GM12891 (cell line): ENCODE measurements at regions not wholly inside any gene's neighbourhood (a gene's known extent, or its start where the extent isn't known, plus 50 kb on each side); places are given as distances from the start of the nearest gene placed in this dataset.
"Not testable (repeated sequence)": the region's sequence is repeated elsewhere in the genome, so short reads cannot be mapped to it uniquely, and the experiment has no call there.

ENCODE experiments used
- DNase-seq: peaks from one replicate; pipeline ENCODE4 v3.0.0; 2011; ENCODE audit warnings: low spot score; ENCODE audit not compliant: insufficient read length
- FAIRE-seq: peaks from 2 replicates; lab custom pipeline; 2011; peaks lifted over from hg19 to GRCh38; lab: Jason Lieb, UNC
- PAX5 ChIP-seq: IDR thresholded peaks from 2 replicates; pipeline ENCODE4 v1.6.1; 2011; ENCODE audit warnings: low read length, moderate library complexity, mild to moderate bottlenecking; ENCODE audit not compliant: insufficient read depth, severe bottlenecking
- POLR2A ChIP-seq: IDR thresholded peaks from 2 replicates; pipeline ENCODE4 v1.6.1; 2011; ENCODE audit warnings: low read depth, low read length, control low read depth
- POLR2AphosphoS5 ChIP-seq: IDR thresholded peaks from 2 replicates; pipeline ENCODE4 v1.6.1; 2011; ENCODE audit warnings: low read depth, low read length, control low read depth
- POU2F2 ChIP-seq: IDR thresholded peaks from 2 replicates; pipeline ENCODE4 v1.6.1; 2011; ENCODE audit warnings: low read depth, mild to moderate bottlenecking, control low read depth, low read length, moderate library complexity
- SPI1 ChIP-seq: IDR thresholded peaks from 2 replicates; pipeline ENCODE4 v1.6.1; 2011; ENCODE audit warnings: low read depth, low read length, control low read depth
- TAF1 ChIP-seq: IDR thresholded peaks from 2 replicates; pipeline ENCODE4 v1.6.1; 2011; ENCODE audit warnings: low read depth, low read length, control low read depth

DNA sequence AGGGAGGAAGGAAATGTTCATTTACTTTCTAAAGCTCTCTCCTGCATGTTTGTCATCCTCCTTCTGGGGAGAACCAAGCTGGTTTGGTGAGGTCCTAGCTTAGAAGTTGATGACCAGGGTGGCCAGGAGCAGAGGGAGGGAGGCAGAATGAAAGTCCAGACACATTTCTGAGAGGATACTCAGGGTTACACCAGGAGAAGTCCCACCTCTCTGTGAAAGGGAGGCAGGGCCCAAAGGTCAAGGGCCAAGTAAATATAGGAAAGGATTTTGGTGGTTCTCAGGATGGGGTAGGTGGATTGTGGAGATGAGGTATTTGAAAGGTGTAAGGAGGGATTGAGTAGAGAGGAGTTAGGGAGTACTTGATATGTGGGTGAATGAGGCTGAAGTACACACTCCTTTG lies 58.0 kb upstream of the FBXO11 start:
- DNase-seq = no peak
- FAIRE-seq = no peak
- TF ChIP-seq PAX5 (no peak), SPI1 (no peak), POLR2A (no peak), POLR2AphosphoS5 (no peak), TAF1 (no peak), POU2F2 (no peak)

DNA sequence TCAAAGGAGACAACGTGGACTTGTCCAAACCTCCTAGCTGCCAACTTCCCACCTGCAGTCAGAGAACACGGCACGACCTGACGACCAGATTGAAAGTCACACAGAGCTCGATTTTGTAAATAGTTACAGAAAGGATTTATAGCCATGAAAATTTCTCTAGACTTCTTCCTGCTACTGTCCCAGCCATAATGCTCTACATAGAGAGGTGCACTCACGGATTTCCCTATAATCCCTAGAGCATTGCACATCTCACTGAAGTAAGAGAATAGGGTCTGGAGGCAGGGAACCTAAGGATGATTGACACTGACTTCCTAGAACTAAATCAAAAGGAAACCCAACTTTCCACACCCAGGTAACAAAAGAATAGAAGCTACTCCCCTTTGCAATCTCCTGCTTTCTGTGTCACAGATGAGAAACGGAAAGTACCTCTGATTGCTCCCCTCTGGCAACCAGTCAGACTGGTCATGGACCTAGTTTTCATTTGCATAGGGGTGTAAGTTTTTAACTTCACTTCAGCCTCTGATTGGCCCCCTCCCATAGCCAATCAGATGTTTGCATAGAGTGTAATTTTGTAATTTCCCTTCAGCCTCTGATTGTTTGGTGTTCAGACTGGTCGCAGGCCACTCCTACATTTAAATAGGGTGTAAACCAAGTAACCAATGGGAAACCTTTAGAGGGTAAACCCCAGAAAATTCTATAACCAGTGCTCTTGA lies 58.6 kb upstream of the FBXO11 start:
- no peak for TF ChIP-seq TAF1
- no peak for TF ChIP-seq PAX5
- TF ChIP-seq POLR2A = no peak
- no peak for TF ChIP-seq POLR2AphosphoS5
- no peak for TF ChIP-seq SPI1
- FAIRE-seq (no peak), DNase-seq (no peak)

DNA sequence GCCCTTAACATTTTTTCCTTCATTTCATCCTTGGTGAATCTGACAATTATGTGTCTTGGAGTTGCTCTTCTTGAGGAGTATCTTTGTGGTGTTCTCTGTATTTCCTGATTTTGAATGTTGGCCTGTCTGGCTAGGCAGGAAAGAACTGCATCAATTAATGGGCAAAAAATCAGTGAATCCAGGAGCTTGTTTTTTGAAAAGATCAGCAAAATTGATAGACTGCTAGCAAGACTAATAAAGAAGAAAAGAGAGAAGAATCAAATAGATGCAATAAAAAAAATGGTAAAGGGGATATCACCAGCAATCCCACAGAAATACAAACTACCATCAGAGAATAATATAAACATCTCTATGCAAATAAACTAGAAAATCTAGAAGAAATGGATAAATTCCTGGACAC lies 70.4 kb upstream of the FBXO11 start:
- DNase-seq, FAIRE-seq: not testable (repeated sequence)

DNA sequence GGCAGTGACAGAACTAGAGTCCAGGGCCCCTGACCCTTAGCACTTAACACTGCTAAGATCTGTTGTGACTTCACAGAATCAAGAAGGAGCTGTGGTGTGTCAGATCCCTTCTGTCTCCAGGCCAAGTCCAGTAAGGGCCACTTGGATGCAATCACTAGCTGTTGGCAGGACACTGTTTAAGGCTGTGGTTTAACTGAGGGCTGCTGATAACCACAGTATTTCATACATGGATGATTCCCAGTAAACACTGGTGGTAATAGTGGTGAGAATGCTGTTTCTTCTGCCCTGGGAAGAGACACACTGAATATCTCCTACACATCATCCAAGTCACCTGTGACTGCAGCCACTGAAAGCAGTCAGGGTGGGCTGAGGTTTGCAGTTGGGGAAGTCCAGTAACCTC lies 77.7 kb upstream of the FBXO11 start:
- DNase-seq (no peak), FAIRE-seq (peak; percentile 51)
- TF ChIP-seq SPI1 (no peak), TAF1 (no peak), POLR2AphosphoS5 (no peak), PAX5 (no peak), POU2F2 (no peak), POLR2A (no peak)

DNA sequence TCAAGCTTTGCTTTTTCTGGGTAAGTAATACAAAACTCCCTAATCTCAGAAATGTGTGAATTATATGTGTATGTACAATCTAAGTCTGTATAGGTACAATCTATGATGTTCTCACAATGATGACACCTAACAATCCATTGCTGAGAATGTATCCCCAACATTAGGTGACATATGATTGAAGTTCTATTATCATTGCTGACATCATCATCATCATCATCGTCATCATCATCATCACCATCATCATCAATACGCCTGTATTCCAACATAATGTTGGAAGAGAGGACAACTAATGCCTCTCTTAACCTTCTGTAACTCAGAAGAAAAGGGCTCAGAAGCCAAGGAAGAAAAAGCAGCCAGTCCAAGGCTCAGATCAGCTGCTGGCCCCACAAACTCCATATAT lies 84.2 kb upstream of the FBXO11 start:
- TF ChIP-seq POU2F2 (no peak), TAF1 (no peak), SPI1 (no peak), POLR2A (no peak), POLR2AphosphoS5 (no peak), PAX5 (no peak)

DNA sequence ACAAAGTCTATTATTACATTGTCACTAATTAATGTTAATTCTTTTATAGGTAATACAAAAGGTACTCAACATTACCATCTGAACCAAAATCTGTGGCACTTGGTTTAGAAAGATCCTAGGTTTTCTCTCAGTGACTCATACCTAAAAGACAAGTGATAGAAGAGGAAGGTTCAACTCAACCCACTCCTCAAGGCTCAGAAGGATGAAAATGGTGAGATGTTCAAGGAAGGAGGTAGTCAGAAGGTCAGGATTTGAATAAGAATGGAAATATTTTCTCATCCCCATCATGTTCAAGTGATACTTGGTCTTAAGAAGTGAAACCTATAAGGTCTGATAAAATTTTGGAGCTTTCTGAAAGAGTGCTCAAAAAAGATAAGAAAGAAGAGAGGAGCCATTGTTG lies 86.4 kb upstream of the FBXO11 start:
- DNase-seq (no peak), FAIRE-seq (no peak)
- no peak for TF ChIP-seq POU2F2

More for the DNA sequence above, 84.2 kb upstream of the FBXO11 start:
- DNase-seq (no peak), FAIRE-seq (no peak)

DNA sequence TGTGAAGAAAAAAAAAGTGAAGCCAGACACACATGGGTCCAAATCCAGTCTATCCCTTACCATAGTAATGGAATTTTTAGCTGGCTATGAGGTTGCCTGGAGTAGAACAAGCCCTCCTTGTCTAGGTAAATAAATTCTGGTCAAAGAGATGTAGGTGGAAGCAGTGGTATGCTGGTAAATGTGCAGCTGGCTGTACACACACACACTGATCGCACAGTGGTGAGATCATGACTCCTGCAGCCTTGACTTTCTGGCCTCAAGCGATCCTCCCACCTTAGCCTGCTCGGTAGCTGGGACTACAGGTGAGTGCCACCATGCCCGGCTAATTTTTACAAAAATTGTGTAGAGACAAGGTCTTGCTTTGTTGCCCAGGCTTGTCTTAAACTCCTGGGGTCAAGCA lies 90.5 kb upstream of the FBXO11 start:
- TF ChIP-seq POLR2A (no peak), TAF1 (no peak), POLR2AphosphoS5 (no peak), POU2F2 (no peak)
- FAIRE-seq = no peak
- no peak for DNase-seq

DNA sequence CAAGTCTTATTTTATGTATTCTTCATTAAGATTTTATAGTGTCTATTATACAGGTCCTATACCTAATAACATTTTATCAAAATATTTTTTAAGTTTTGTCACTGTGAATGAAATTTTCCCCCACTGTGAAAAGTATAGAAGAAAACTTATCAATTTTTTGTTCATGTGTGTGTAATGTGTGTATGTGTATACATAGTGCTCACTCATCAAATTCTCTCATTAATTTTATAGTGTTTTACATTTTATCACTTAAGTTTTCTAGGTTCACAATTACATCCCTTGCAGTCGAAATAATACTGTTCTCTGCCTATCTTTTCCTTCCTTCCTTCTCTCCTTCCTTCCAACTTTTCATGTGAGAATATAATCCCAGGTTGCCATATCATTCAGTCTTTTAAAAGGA lies 93.2 kb upstream of the FBXO11 start:
- DNase-seq (no peak), FAIRE-seq (no peak)
- TF ChIP-seq SPI1 = no peak
- no peak for TF ChIP-seq POLR2AphosphoS5
- TF ChIP-seq POLR2A = no peak

DNA sequence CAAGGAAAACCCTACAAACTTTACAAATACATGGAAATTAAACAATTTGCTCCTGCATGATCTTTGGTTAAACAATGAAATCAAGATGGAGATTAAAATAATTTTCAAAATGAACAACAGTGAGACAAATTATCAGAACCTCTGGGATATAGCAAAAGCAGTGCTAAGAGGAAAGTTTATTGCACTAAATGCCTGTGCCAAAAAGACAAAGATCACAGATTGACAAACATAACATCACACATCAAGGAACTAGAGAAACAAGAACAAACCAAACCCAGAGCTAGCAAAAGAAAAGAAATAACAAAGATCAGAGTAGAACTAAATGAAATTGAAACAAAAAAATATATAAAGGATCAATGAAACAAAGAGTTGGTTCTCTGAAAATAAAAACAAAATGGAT lies 95.2 kb upstream of the FBXO11 start:
- FAIRE-seq (no peak), DNase-seq (no peak)
- TF ChIP-seq PAX5 = no peak
- no peak for TF ChIP-seq POLR2A
- TF ChIP-seq POLR2AphosphoS5 = no peak
- TF ChIP-seq TAF1 = no peak
- no peak for TF ChIP-seq POU2F2
- no peak for TF ChIP-seq SPI1

DNA sequence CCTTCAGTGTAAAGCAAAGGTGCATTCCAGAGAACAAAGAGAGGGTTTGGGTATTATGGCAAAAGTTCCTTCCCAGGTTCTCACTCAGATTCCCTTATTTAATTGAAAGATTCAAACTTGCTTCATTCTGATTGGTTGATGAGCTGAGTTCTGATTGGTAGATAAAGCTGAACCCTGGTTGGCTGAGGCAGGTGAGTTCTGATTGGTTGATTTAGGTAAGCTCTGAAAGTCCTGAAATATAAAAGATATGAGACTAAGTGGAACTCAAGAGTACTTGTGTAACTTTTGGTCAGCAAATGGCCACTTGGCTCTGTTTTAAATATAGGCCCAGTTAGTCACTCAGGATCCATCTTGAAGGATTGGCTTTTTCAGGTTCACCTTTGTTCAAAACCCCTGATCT lies 99.8 kb upstream of the FBXO11 start:
- no peak for DNase-seq
- no peak for FAIRE-seq
- TF ChIP-seq TAF1 (no peak), POLR2A (no peak), POLR2AphosphoS5 (no peak), PAX5 (no peak), SPI1 (no peak), POU2F2 (no peak)

DNA sequence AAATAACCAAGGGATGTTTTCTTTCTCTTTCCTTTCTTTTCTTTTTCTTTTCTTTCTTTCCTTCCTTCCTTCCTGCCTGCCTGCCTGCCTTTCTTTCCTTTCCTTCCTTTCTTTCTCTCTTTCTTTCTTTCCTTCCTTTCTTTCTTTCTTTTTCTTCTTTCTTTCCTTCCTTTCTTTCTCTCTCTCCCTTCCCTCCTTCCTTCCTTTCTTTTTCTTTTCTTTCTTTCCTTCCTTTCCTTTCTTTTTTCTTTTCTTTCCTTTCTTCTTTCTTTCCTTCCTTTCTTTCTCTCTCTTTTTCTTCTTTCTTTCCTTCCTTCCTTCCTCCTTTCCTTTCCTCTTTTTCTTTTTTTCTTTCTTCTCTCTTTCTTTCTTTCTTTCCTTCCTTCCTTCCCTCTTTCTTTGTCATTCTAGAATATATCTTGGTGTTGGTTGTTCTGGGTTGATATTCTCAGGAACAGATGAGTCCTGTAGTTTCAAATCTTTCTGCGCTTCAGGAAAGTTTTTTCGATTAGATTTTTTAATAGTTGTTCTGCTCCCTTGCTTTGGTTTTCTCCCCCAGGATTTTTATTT lies 101.5 kb upstream of the FBXO11 start:
- TF ChIP-seq PAX5 (no peak), POU2F2 (no peak)
- DNase-seq (no peak), FAIRE-seq (no peak)
